ENCODE measurements at regions not wholly inside any gene's neighbourhood (a gene's known extent, or its start where the extent isn't known, plus 50 kb on each side); places are given as distances from the start of the nearest gene placed in this dataset.

- no peaks in the 10 kb centered on the region for H3K27me3 ChIP-seq (ENCODE audit: insufficient read depth, poor library complexity, severe bottlenecking)
- TF ChIP-seq SPI1 (IDR thresholded peaks at IDR 0.05; ENCODE audit: borderline replicate concordance, low read depth) (no peak), CTCF (IDR thresholded peaks at IDR 0.05; ENCODE audit: insufficient read depth, low read length) (no peak)
- H3K4me3 ChIP-seq (replicated peaks; ENCODE audit: insufficient read depth, low read length) = no peak overlapping the region
- no peak for DNase-seq (ENCODE audit: low read depth in 1 of 2, low spot score in 1 of 2)
- H3K27ac ChIP-seq (replicated peaks) = no peak overlapping the region
Measured at GRCh38 chr2:122905431-122905830, 1119.7 kb upstream of the CNTNAP5 start.

DNA sequence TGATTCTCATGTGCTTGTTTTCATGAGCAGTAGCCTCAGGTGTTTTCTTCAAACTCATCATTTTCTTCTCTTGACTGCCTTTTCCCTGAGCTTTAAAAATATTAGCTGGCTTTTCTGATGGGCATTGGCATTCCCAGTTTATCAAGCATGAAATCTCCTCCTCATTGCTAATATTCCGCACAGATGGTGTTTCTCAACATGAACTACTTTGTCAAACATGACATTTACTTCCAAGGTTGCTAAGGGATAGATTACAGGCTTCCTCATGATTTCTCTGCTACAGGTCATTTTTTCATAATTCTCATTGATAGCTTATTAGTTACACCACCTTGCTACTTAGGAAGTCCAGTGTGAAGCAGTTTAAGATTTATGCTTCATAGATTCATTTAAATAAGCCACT is 1116.9 kb upstream of the CNTNAP5 start:
- TF ChIP-seq POLR2AphosphoS5 (IDR thresholded peaks at IDR 0.05; ENCODE audit: low read depth) (no peak), CTCF (IDR thresholded peaks at IDR 0.05; ENCODE audit: insufficient read depth, low read length) (no peak), REST (IDR thresholded peaks at IDR 0.05; ENCODE audit: insufficient replicate concordance, low read depth) (no peak), GABPA (IDR thresholded peaks at IDR 0.05; ENCODE audit: low read depth) (no peak), SPI1 (IDR thresholded peaks at IDR 0.05; ENCODE audit: borderline replicate concordance, low read depth) (no peak)
- DNase-seq (ENCODE audit: low read depth in 1 of 2, low spot score in 1 of 2) = no peak
- H3K27me3 ChIP-seq (ENCODE audit: insufficient read depth, poor library complexity, severe bottlenecking) = no peaks in the 10 kb centered on the region
- H3K27ac ChIP-seq (replicated peaks) = no peak overlapping the region
- no peak overlapping the region for H3K4me3 ChIP-seq (replicated peaks; ENCODE audit: insufficient read depth, low read length)

GRCh38 chr2:122927197-122927596 is 1097.9 kb upstream of the CNTNAP5 start:
- Histone ChIP-seq H3K4me3 (replicated peaks; ENCODE audit: insufficient read depth, low read length) (no peak overlapping the region), H3K27me3 (ENCODE audit: insufficient read depth, poor library complexity, severe bottlenecking) (no peaks in the 10 kb centered on the region), H3K27ac (replicated peaks) (no peak overlapping the region)
- no peak for DNase-seq (ENCODE audit: low read depth in 1 of 2, low spot score in 1 of 2)
- TF ChIP-seq REST (IDR thresholded peaks at IDR 0.05; ENCODE audit: insufficient replicate concordance, low read depth) (no peak), SPI1 (IDR thresholded peaks at IDR 0.05; ENCODE audit: borderline replicate concordance, low read depth) (no peak), GABPA (IDR thresholded peaks at IDR 0.05; ENCODE audit: low read depth) (no peak), CTCF (IDR thresholded peaks at IDR 0.05; ENCODE audit: insufficient read depth, low read length) (no peak), POLR2AphosphoS5 (IDR thresholded peaks at IDR 0.05; ENCODE audit: low read depth) (no peak)

Data from HL-60 (cell line).